ENCODE measurements at regions not wholly inside any gene's neighbourhood (a gene's known extent, or its start where the extent isn't known, plus 50 kb on each side); places are given as distances from the start of the nearest gene placed in this dataset.

DNA sequence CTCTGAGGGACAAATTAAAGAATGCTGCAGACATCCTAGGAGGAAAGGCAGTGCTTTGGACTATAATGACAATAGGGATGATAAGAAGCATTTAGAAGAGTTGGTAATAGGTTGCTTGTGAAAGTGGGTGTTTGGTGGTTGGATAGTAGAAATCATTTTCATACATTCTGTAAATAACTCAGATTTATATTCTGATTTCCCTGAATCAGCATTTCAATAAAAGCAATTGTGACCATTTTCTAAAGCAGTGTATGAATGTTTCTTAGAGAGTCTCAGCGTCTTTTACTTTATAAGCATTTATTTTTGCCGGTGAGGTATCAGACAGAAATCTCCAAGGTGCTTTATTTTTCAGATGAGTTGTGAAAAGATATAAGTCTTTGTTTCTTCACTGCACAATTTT lies 1099.0 kb upstream of the LRRTM1 start:
- TF ChIP-seq, protein P1, sequence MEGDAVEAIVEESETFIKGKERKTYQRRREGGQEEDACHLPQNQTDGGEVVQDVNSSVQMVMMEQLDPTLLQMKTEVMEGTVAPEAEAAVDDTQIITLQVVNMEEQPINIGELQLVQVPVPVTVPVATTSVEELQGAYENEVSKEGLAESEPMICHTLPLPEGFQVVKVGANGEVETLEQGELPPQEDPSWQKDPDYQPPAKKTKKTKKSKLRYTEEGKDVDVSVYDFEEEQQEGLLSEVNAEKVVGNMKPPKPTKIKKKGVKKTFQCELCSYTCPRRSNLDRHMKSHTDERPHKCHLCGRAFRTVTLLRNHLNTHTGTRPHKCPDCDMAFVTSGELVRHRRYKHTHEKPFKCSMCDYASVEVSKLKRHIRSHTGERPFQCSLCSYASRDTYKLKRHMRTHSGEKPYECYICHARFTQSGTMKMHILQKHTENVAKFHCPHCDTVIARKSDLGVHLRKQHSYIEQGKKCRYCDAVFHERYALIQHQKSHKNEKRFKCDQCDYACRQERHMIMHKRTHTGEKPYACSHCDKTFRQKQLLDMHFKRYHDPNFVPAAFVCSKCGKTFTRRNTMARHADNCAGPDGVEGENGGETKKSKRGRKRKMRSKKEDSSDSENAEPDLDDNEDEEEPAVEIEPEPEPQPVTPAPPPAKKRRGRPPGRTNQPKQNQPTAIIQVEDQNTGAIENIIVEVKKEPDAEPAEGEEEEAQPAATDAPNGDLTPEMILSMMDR (IDR thresholded peaks at IDR 0.05; ENCODE audit: low read length): no peak
- TF ChIP-seq EZH2phosphoT487 (IDR thresholded peaks at IDR 0.05; ENCODE audit: low read length): no peak
